PFSK-1 (cell line): ENCODE measurements at regions not wholly inside any gene's neighbourhood (a gene's known extent, or its start where the extent isn't known, plus 50 kb on each side); places are given as distances from the start of the nearest gene placed in this dataset.

Experiments used
- POLR2AphosphoS5 ChIP-seq: IDR thresholded peaks from 2 replicates; pipeline ENCODE4 v1.6.1; 2012; ENCODE audit warnings: low read depth, mild to moderate bottlenecking, control low read depth, low read length, moderate library complexity
- SIN3A ChIP-seq: IDR thresholded peaks from 2 replicates; pipeline ENCODE4 v1.6.1; 2012; ENCODE audit warnings: mild to moderate bottlenecking, low read length, moderate library complexity, borderline replicate concordance; ENCODE audit not compliant: insufficient read depth
- TAF1 ChIP-seq: IDR thresholded peaks from 2 replicates; pipeline ENCODE4 v1.6.1; 2012; ENCODE audit warnings: low read length, control low read depth, borderline replicate concordance; ENCODE audit not compliant: insufficient read depth

DNA sequence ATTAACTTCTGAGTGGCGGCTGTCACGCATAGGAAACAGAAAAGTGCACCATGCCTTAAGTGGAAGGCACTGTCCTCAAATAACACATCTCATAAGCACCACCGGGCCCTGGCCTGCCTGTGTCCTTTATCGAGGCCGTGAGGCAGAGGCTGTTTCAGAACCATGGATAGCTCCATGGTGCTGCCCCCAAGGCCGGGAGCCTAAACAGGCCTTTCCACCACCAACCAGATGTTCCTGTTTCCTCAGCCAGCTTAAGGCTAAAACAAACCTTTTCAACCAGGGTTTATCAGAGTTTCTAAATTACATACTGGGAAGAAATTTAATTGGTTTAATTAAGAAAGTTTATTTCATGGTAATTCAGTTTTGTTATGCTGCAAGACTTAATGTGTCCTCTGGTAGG is 114.4 kb downstream of the DMRTA2 start:
- no peak for TF ChIP-seq SIN3A
- no peak for TF ChIP-seq TAF1
- TF ChIP-seq POLR2AphosphoS5 = no peak
